GM12878 (cell line): ENCODE measurements at regions not wholly inside any gene's neighbourhood (a gene's known extent, or its start where the extent isn't known, plus 50 kb on each side); places are given as distances from the start of the nearest gene placed in this dataset.

Experiments
- ATAC-seq: fragments of 200-7000 bp; cut with Tn5 transposase; 3 replicates; pipeline ENCODE4 v1.9.1; 2020; ENCODE audit warnings: mild to moderate bottlenecking, moderate library complexity
- BruUV-seq: library from RNA; stranded (reverse); fragments of 400-500 nt; replicated peaks from 2 replicates; lab custom pipeline; 2021; lab: Mats Ljungman, UMichigan
- CTCF ChIA-PET: fragments of 300-600 bp; sonication (Branson Sonifier 250); formaldehyde crosslinking; extraction: SDS; loops from one replicate; lab custom pipeline; 2021; ENCODE audit warnings: inconsistent platforms; lab: Yijun Ruan, JAX
- POLR2A ChIA-PET: fragments of 350-600 bp; formaldehyde crosslinking; extraction: SDS; loops from one replicate; lab custom pipeline; 2021; ENCODE audit warnings: inconsistent platforms; lab: Charles Lee
- RAD21 ChIA-PET: fragments of 300-600 bp; sonication (Branson Sonifier 250); formaldehyde crosslinking; loops from one replicate; lab custom pipeline; 2023; ENCODE audit warnings: antibody characterized with exemption; ENCODE audit not compliant: unreplicated experiment; lab: Charles Lee
- SMC1A ChIA-PET: fragments of 300-600 bp; sonication (Branson Sonifier 250); formaldehyde crosslinking; loops from one replicate; lab custom pipeline; 2023; ENCODE audit not compliant: unreplicated experiment, uncharacterized antibody; lab: Charles Lee
- DNase-seq: peaks from one replicate; pipeline ENCODE4 v3.0.0-alpha.2; 2011; ENCODE audit warnings: low read depth, low spot score
- FAIRE-seq: peaks from 3 replicates; lab custom pipeline; 2011; peaks lifted over from hg19 to GRCh38; lab: Jason Lieb, UNC
- H2AFZ ChIP-seq: 2 replicates; pipeline ENCODE4 v1.6.0; 2011; ENCODE audit warnings: low read depth, low read length, control low read depth; ENCODE audit not compliant: control insufficient read depth
- H3K27ac ChIP-seq: 2 replicates; pipeline ENCODE4 v1.5.1; 2011; ENCODE audit warnings: control low read depth; ENCODE audit not compliant: control insufficient read depth, insufficient read depth
- H3K27me3 ChIP-seq, 2 experiments: replicated peaks in 1 of 2; 2 replicates each; pipeline versions ENCODE4 v1.6.0 to v1.6.1; 2011; ENCODE audit warnings: low read length in 1 of 2; ENCODE audit not compliant: control insufficient read depth in 2 of 2, insufficient read depth in 2 of 2
- H3K36me3 ChIP-seq, 2 experiments: 2 replicates each; pipeline ENCODE4 v1.5.1; 2011; ENCODE audit warnings: low read length in 1 of 2; ENCODE audit not compliant: control insufficient read depth in 2 of 2, insufficient read depth in 2 of 2
- H3K4me1 ChIP-seq: 2 replicates; pipeline ENCODE4 v1.6.1; 2011; ENCODE audit warnings: mild to moderate bottlenecking, low read length, moderate library complexity, mixed read lengths; ENCODE audit not compliant: control insufficient read depth, insufficient read depth
- H3K4me2 ChIP-seq: 2 replicates; pipeline ENCODE4 v1.6.0; 2011; ENCODE audit warnings: control low read depth; ENCODE audit not compliant: control insufficient read depth, insufficient read depth
- H3K4me3 ChIP-seq: fragments of 200-600 bp; sonication (generic); 2 replicates; pipeline ENCODE4 v1.5.1; 2016
- H3K79me2 ChIP-seq: 2 replicates; pipeline ENCODE4 v1.6.0; 2011; ENCODE audit warnings: low read length; ENCODE audit not compliant: control insufficient read depth, insufficient read depth
- H3K9ac ChIP-seq: 2 replicates; pipeline ENCODE4 v1.8.0; 2011; ENCODE audit warnings: low read length, control low read depth, mixed read lengths; ENCODE audit not compliant: control insufficient read depth, insufficient read depth
- H3K9me3 ChIP-seq: replicated peaks from 3 replicates; pipeline ENCODE4 v1.5.1; 2011; ENCODE audit warnings: mild to moderate bottlenecking, low read length; ENCODE audit not compliant: control insufficient read depth, insufficient read depth
- H4K20me1 ChIP-seq: 2 replicates; pipeline ENCODE4 v1.6.0; 2011; ENCODE audit not compliant: control insufficient read depth, insufficient read depth
- EGR1 ChIP-seq, 2 experiments: IDR thresholded peaks; 1 replicate in 1 of 2; 2 replicates in 1 of 2; pipeline ENCODE4 v1.6.1; 2011 to 2012; ENCODE audit warnings: low read depth in 2 of 2, low read length in 2 of 2, borderline replicate concordance in 1 of 2, mild to moderate bottlenecking in 1 of 2, moderate library complexity in 1 of 2
- EP300 ChIP-seq, 2 experiments: fragments of 150-350 bp in 1 of 2; IDR thresholded peaks; 2 replicates each; pipeline ENCODE4 v1.6.1; 2011 to 2012; ENCODE audit warnings: low read depth in 2 of 2, low read length in 2 of 2, borderline replicate concordance in 1 of 2, improper control_type of control experiment in 1 of 2, inconsistent platforms in 1 of 2; ENCODE audit not compliant: control insufficient read depth in 1 of 2
- PAX5 ChIP-seq: IDR thresholded peaks from 2 replicates; pipeline ENCODE4 v1.6.1; 2011; ENCODE audit warnings: low read depth, low read length, borderline replicate concordance
- POLR2AphosphoS2 ChIP-seq: IDR thresholded peaks from 2 replicates; pipeline ENCODE4 v1.6.1; 2011; ENCODE audit warnings: low read depth, mild to moderate bottlenecking, low read length, improper control_type of control experiment, moderate library complexity
- REST ChIP-seq: IDR thresholded peaks from 2 replicates; pipeline ENCODE4 v1.6.1; 2012; ENCODE audit warnings: mild to moderate bottlenecking, low read depth, low read length
- TARDBP ChIP-seq: IDR thresholded peaks from 2 replicates; pipeline ENCODE4 v1.6.1; 2016; ENCODE audit warnings: borderline replicate concordance
- WGBS: methylation state at CpG from one replicate; pipeline ENCODE4 v1.1.6; 2016; ENCODE audit warnings: low lambda C conversion rate; ENCODE audit not compliant: insufficient replicate concordance, insufficient coverage; ENCODE audit errors: missing lambda C conversion rate; 5-methylcytosine and 5-hydroxymethylcytosine counted together
- in situ Hi-C: fragments of 300-500 bp; cut with MboI; formaldehyde crosslinking; loops from 9 replicates; pipeline ENCODE4 v1.14.3; 2018; ENCODE audit warnings: mixed read lengths
- intact Hi-C: fragments of 100-400 bp; cut with micrococcal nuclease; formaldehyde crosslinking; loops from one replicate; pipeline ENCODE4 v1.14.2; 2022; ENCODE audit not compliant: unreplicated experiment

GRCh38 chr22:48653929-48654328 lies 1173.7 kb downstream of the BRD1 start:
- ATAC-seq: no peak
- SMC1A ChIA-PET: no interaction called here
- RAD21 ChIA-PET: no interaction called here
- H3K4me2 ChIP-seq: no peak overlapping the region
- H3K4me3 ChIP-seq: no peak overlapping the region
- H3K9ac ChIP-seq: no peak overlapping the region
- H3K27me3 ChIP-seq: no peaks in the 10 kb centered on the region
- no peaks in the 10 kb centered on the region for H3K4me1 ChIP-seq
- no peaks in the 10 kb centered on the region for H3K36me3 ChIP-seq
- no peaks in the 10 kb centered on the region; the same call in 2 of the 3 replicates for H3K9me3 ChIP-seq
- 51% methylated on average over 18 of the region's 18 CpGs for WGBS
- in situ Hi-C loops: no loop called here
- H3K79me2 ChIP-seq: no peaks in the 10 kb centered on the region
- BruUV-seq: no TSS peak
- H3K27ac ChIP-seq: no peak overlapping the region
- no peak for TF ChIP-seq EP300 (IDR thresholded peaks at IDR 0.05; ENCODE audit: borderline replicate concordance in 1 of 2, control insufficient read depth in 1 of 2, low read depth in 2 of 2, low read length in 2 of 2)
- no peak for TF ChIP-seq POLR2AphosphoS2
- TF ChIP-seq PAX5: no peak
- TF ChIP-seq EGR1 (IDR thresholded peaks at IDR 0.05; ENCODE audit: borderline replicate concordance in 1 of 2, low read depth in 2 of 2, low read length in 2 of 2): no peak
- no peak for TF ChIP-seq REST
- TF ChIP-seq TARDBP: no peak
- TF ChIP-seq, all 136 proteins: peak for 0
- DNase-seq (no peak), FAIRE-seq (no peak)
- intact Hi-C loops: no loop called here
- ChIA-PET CTCF (no interaction called here), POLR2A (no interaction called here)
- Histone ChIP-seq H4K20me1 (no peaks in the 10 kb centered on the region), H2AFZ (no peak overlapping the region)
